BJ (cell line): ENCODE measurements at regions not wholly inside any gene's neighbourhood (a gene's known extent, or its start where the extent isn't known, plus 50 kb on each side); places are given as distances from the start of the nearest gene placed in this dataset.

Experiments
- CTCF ChIA-PET: fragments of 350-600 bp; formaldehyde crosslinking; extraction: SDS; loops from one replicate; lab custom pipeline; 2021; ENCODE audit warnings: antibody characterized with exemption, inconsistent platforms; lab: Yijun Ruan, JAX
- POLR2A ChIA-PET: fragments of 300-600 bp; sonication (Branson Sonifier 250); formaldehyde crosslinking; extraction: SDS; loops from one replicate; lab custom pipeline; 2021; ENCODE audit warnings: antibody characterized with exemption; lab: Charles Lee
- DNase-seq: peaks from one replicate; pipeline ENCODE4 v3.0.0-alpha.2; 2011; ENCODE audit warnings: low read depth
- H3K27me3 ChIP-seq: 2 replicates; pipeline ENCODE4 v1.6.0; 2011; ENCODE audit warnings: low read length; ENCODE audit not compliant: control insufficient read depth, insufficient read depth
- H3K36me3 ChIP-seq: 2 replicates; pipeline ENCODE4 v1.5.1; 2011; ENCODE audit warnings: low read length; ENCODE audit not compliant: control insufficient read depth, insufficient read depth
- H3K4me3 ChIP-seq: 2 replicates; pipeline ENCODE4 v1.5.1; 2011; ENCODE audit warnings: low read depth, mild to moderate bottlenecking, control low read depth, low read length
- TF ChIP-seq, protein P1 (sequence below): IDR thresholded peaks from 2 replicates; pipeline ENCODE4 v1.5.1; 2011; ENCODE audit warnings: low read depth, mild to moderate bottlenecking, control low read depth, inconsistent platforms, low read length, moderate library complexity; ENCODE audit not compliant: insufficient read depth

GRCh38 chr13:54367639-54368271 is 1339.1 kb downstream of the OLFM4 start:
- Histone ChIP-seq H3K36me3 (no peaks in the 10 kb centered on the region), H3K27me3 (no peaks in the 10 kb centered on the region), H3K4me3 (no peak overlapping the region)
- ChIA-PET CTCF (no interaction called here), POLR2A (no interaction called here)
- DNase-seq, result no peak
- TF ChIP-seq, protein P1, sequence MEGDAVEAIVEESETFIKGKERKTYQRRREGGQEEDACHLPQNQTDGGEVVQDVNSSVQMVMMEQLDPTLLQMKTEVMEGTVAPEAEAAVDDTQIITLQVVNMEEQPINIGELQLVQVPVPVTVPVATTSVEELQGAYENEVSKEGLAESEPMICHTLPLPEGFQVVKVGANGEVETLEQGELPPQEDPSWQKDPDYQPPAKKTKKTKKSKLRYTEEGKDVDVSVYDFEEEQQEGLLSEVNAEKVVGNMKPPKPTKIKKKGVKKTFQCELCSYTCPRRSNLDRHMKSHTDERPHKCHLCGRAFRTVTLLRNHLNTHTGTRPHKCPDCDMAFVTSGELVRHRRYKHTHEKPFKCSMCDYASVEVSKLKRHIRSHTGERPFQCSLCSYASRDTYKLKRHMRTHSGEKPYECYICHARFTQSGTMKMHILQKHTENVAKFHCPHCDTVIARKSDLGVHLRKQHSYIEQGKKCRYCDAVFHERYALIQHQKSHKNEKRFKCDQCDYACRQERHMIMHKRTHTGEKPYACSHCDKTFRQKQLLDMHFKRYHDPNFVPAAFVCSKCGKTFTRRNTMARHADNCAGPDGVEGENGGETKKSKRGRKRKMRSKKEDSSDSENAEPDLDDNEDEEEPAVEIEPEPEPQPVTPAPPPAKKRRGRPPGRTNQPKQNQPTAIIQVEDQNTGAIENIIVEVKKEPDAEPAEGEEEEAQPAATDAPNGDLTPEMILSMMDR, result no peak

DNA sequence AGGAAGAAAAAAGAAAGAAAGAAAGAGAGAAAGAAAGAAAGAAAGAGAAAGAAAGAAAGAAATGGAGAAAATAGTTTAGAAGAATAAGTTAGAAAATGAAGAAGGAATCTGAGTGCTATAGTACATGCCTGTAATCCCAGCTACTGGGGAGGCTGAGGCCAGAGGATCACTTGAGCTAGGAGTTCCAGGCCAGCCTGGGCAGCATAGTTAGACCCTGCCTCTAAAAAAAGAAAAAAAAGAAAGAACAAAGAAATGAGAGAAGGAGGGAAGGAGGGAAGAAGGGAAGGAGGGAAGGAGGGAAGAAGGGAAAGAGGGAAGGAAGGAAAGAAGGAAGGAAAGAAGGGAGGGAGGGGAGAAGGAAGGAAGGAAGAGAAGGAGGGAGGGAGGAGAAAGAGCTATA is 1339.8 kb downstream of the OLFM4 start:
- no peaks in the 10 kb centered on the region for H3K36me3 ChIP-seq
- no peak overlapping the region for H3K4me3 ChIP-seq
- DNase-seq, result no peak
- ChIA-PET CTCF (no interaction called here), POLR2A (no interaction called here)
- TF ChIP-seq, protein P1, result no peak
- no peaks in the 10 kb centered on the region for H3K27me3 ChIP-seq

DNA sequence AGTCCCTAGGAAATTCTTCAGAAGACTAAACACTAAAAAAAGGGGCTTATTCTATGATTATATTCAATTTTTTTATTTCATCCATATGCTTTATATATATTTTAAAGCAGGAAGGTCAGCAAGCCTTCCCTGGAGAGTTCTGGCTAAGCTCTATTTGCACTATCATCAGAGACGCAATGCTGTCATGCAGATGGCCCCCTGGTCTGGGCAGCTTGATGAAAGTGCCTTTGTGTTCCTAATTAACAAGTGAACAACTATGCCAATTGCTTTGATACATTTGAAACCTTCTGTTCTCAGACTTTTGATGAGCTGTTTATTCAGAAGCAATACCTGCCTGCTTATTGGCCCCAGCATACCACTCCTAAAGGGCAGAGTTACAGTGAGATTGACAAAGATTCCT is 1344.6 kb downstream of the OLFM4 start:
- TF ChIP-seq, protein P1, result no peak
- DNase-seq, result no peak
- ChIA-PET CTCF (no interaction called here), POLR2A (no interaction called here)
- Histone ChIP-seq H3K4me3 (no peak overlapping the region), H3K36me3 (no peaks in the 10 kb centered on the region), H3K27me3 (no peaks in the 10 kb centered on the region)

DNA sequence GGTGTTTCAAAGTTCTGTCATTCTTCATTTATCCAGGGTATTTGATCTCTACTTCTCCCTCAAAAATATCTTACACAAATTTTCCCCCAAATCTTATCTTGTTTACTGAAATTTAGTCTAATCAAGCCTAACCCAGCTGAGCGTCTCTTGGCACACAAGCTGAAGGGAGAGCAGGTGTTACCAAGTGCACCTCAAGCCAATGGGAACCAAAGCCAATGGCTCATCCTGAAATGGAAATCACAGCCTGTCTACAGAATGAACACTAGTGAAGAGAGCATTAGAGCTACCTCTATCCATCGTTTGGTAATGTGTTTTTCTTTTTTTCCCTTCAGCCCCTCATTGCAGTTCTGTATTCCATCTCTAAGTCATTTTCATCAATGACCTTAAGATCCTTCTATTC is 1350.8 kb downstream of the OLFM4 start:
- Histone ChIP-seq H3K4me3 (no peak overlapping the region), H3K36me3 (no peaks in the 10 kb centered on the region), H3K27me3 (no peaks in the 10 kb centered on the region)
- DNase-seq, result no peak
- POLR2A ChIA-PET, result no interaction called here
- TF ChIP-seq, protein P1, result no peak
- CTCF ChIA-PET, result no interaction called here

- H3K27me3 ChIP-seq, result no peaks in the 10 kb centered on the region
- DNase-seq, result no peak
- TF ChIP-seq, protein P1, result no peak
- H3K4me3 ChIP-seq, result no peak overlapping the region
- no peaks in the 10 kb centered on the region for H3K36me3 ChIP-seq
- POLR2A ChIA-PET, result no interaction called here
- CTCF ChIA-PET, result no interaction called here
Measured at GRCh38 chr13:54383604-54384003, 1355.0 kb downstream of the OLFM4 start.
